ENCODE measurements at regions not wholly inside any gene's neighbourhood (a gene's known extent, or its start where the extent isn't known, plus 50 kb on each side); places are given as distances from the start of the nearest gene placed in this dataset.

DNA sequence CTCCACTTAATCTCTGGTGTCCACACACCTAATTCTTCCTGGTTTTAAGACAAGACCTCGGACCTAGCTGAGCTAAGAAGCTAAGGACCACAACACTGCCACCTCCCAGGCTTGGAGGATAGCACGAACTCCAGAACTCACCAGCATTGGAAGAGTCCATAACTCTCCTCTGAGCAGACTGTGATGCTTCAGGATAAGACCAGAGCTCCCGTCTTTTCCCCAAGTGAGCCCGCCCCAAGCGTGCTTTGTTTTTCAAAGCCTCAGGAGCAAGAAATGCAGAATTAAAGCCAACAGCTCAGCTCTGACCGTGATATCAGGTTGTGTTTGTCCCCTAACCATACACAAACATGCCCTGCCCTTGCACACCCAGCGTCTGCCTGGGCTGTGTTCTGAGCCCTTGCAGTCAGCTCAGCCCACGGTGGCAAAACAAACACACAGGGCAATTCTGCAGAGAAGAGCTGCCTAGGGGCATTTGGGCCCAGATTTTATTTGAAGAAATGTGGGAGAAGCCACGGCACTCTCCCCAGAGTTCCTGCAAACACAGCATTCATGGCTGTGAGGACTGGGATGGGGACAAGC, 145.4 kb downstream of the WDR11 start:
- Histone ChIP-seq H3K27ac (no peak overlapping the region), H3K36me3 (no peaks in the 10 kb centered on the region), H3K4me1 (no peaks in the 10 kb centered on the region), H3K27me3 (no peaks in the 10 kb centered on the region), H3K4me3 (no peak overlapping the region), H3K9me3 (no peaks in the 10 kb centered on the region)
- no peak for ATAC-seq
- TF ChIP-seq POLR2A (IDR thresholded peaks at IDR 0.05) (no peak), EP300 (IDR thresholded peaks at IDR 0.05) (no peak), POLR2AphosphoS5 (IDR thresholded peaks at IDR 0.05) (no peak)
- TF ChIP-seq, protein P1, sequence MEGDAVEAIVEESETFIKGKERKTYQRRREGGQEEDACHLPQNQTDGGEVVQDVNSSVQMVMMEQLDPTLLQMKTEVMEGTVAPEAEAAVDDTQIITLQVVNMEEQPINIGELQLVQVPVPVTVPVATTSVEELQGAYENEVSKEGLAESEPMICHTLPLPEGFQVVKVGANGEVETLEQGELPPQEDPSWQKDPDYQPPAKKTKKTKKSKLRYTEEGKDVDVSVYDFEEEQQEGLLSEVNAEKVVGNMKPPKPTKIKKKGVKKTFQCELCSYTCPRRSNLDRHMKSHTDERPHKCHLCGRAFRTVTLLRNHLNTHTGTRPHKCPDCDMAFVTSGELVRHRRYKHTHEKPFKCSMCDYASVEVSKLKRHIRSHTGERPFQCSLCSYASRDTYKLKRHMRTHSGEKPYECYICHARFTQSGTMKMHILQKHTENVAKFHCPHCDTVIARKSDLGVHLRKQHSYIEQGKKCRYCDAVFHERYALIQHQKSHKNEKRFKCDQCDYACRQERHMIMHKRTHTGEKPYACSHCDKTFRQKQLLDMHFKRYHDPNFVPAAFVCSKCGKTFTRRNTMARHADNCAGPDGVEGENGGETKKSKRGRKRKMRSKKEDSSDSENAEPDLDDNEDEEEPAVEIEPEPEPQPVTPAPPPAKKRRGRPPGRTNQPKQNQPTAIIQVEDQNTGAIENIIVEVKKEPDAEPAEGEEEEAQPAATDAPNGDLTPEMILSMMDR (IDR thresholded peaks at IDR 0.05) = no peak
- WGBS, 2 donors (ENCODE audit: low coverage in 1 of 2) = 80 to 81% methylated on average over 2 to 3 of the region's 9 CpGs

DNA sequence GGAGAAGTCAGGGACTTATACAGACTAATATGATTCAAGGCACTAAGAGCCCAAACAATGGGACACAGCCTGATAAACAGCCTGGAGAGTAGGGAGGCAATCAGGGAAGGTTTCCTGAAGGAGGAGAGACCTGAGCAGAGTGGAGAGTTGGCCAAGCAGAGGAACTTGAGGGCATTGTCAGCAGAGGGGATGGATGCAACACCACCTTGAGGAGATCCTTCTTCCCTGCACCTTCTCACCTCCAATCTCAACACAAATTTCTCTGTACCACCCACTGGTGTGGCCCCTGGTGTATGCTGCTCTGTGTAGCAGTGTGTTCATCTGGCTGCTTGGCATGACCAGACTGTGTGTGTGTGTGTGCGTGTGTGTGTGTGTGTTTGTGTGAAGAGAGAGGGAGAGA, 146.2 kb downstream of the WDR11 start:
- no peak overlapping the region for H3K27ac ChIP-seq
- H3K36me3 ChIP-seq = no peaks in the 10 kb centered on the region
- H3K9me3 ChIP-seq = no peaks in the 10 kb centered on the region
- no CpG with 5 or more reads among the region's 1 CpG for WGBS, 2 donors (ENCODE audit: low coverage in 1 of 2)
- TF ChIP-seq, protein P1 (IDR thresholded peaks at IDR 0.05) = no peak
- TF ChIP-seq EP300 (IDR thresholded peaks at IDR 0.05) = no peak
- TF ChIP-seq POLR2A (IDR thresholded peaks at IDR 0.05) = no peak
- TF ChIP-seq POLR2AphosphoS5 (IDR thresholded peaks at IDR 0.05) = no peak
- no peak overlapping the region for H3K4me3 ChIP-seq
- H3K27me3 ChIP-seq = no peaks in the 10 kb centered on the region
- no peak for ATAC-seq
- H3K4me1 ChIP-seq = no peaks in the 10 kb centered on the region

GRCh38 chr10:120997756-120998155, 146.6 kb downstream of the WDR11 start:
- ATAC-seq = no peak
- Histone ChIP-seq H3K36me3 (no peaks in the 10 kb centered on the region), H3K27ac (no peak overlapping the region), H3K9me3 (no peaks in the 10 kb centered on the region), H3K4me3 (no peak overlapping the region), H3K4me1 (no peaks in the 10 kb centered on the region), H3K27me3 (no peaks in the 10 kb centered on the region)
- TF ChIP-seq POLR2AphosphoS5 (IDR thresholded peaks at IDR 0.05) = no peak
- TF ChIP-seq, protein P1 (IDR thresholded peaks at IDR 0.05) = no peak
- WGBS, 2 donors (ENCODE audit: low coverage in 1 of 2) = 52 to 100% methylated on average over 2 of the region's 3 CpGs

GRCh38 chr10:120998251-120998650, 147.1 kb downstream of the WDR11 start:
- Histone ChIP-seq H3K4me3 (no peak overlapping the region), H3K9me3 (no peaks in the 10 kb centered on the region), H3K4me1 (no peaks in the 10 kb centered on the region), H3K36me3 (no peaks in the 10 kb centered on the region), H3K27ac (no peak overlapping the region), H3K27me3 (no peaks in the 10 kb centered on the region)
- no peak for ATAC-seq
- WGBS, 2 donors (ENCODE audit: low coverage in 1 of 2) = 40 to 82% methylated on average over 1 to 3 of the region's 5 CpGs
- TF ChIP-seq POLR2AphosphoS5 (IDR thresholded peaks at IDR 0.05) = no peak
- no peak for TF ChIP-seq POLR2A (IDR thresholded peaks at IDR 0.05)
- TF ChIP-seq, protein P1 (IDR thresholded peaks at IDR 0.05) = no peak
- TF ChIP-seq EP300 (IDR thresholded peaks at IDR 0.05) = no peak

- Histone ChIP-seq H3K36me3 (no peaks in the 10 kb centered on the region), H3K27ac (no peak overlapping the region), H3K4me1 (no peaks in the 10 kb centered on the region), H3K9me3 (no peaks in the 10 kb centered on the region), H3K27me3 (no peaks in the 10 kb centered on the region), H3K4me3 (no peak overlapping the region)
- TF ChIP-seq EP300 (IDR thresholded peaks at IDR 0.05) = no peak
- 84% methylated on average over 6 of the region's 6 CpGs; no CpG with 5 or more reads in 1 of the 2 donors for WGBS, 2 donors (ENCODE audit: low coverage in 1 of 2)
- ATAC-seq = no peak
These were observed 147.7 kb downstream of the WDR11 start for GRCh38 chr10:120998782-120999285.

Data from gastroesophageal sphincter (tissue), 4 donors.